ENCODE measurements at regions not wholly inside any gene's neighbourhood (a gene's known extent, or its start where the extent isn't known, plus 50 kb on each side); places are given as distances from the start of the nearest gene placed in this dataset.

- no peak for TF ChIP-seq EZH2 (IDR thresholded peaks at IDR 0.05; ENCODE audit: low read length)
- no peak for TF ChIP-seq CTCF (optimal IDR thresholded peaks at IDR 0.05 in 1 of 3, IDR thresholded peaks at IDR 0.05 in 1 of 3, conservative IDR thresholded peaks at IDR 0.05 in 1 of 3; ENCODE audit: extremely low read depth in 1 of 3, insufficient read depth in 2 of 3, low read length in 3 of 3)
- dilution Hi-C loops (cut with MboI; ENCODE audit: extremely low pct_ligation_motif_present, low sequenced_read_pairs), result no loop called here
- Histone ChIP-seq H3K27me3 (ENCODE audit: control insufficient read depth, extremely low read depth, insufficient read depth, low read length) (no peaks in the 10 kb centered on the region), H4K20me1 (ENCODE audit: control insufficient read depth, extremely low read depth, insufficient read depth, low read length) (no peaks in the 10 kb centered on the region), H3K36me3 (ENCODE audit: control insufficient read depth in 2 of 2, extremely low read depth in 1 of 2, insufficient read depth in 2 of 2, low read length in 2 of 2) (no peaks in the 10 kb centered on the region), H3K4me1 (ENCODE audit: control insufficient read depth, extremely low read depth, insufficient read depth, low read length) (no peaks in the 10 kb centered on the region), H3K4me2 (ENCODE audit: control insufficient read depth, extremely low read depth, insufficient read depth, low read depth, low read length) (no peak overlapping the region), H3K9ac (ENCODE audit: control insufficient read depth, extremely low read depth, insufficient read depth, low read length) (no peak overlapping the region), H3K27ac (ENCODE audit: control insufficient read depth, insufficient read depth, low read length) (no peak overlapping the region), H3K79me2 (ENCODE audit: control insufficient read depth, insufficient read depth, low read length) (no peaks in the 10 kb centered on the region), H3K9me1 (ENCODE audit: control insufficient read depth, extremely low read depth, insufficient read depth, low read length) (no peaks in the 10 kb centered on the region), H2AFZ (ENCODE audit: control insufficient read depth, low read length) (no peak overlapping the region), H3K4me3 (ENCODE audit: control insufficient read depth in 2 of 3, extremely low read depth in 1 of 3, insufficient read depth in 2 of 3, low read depth in 1 of 3, low read length in 3 of 3) (no peak overlapping the region), H3K9me3 (ENCODE audit: control insufficient read depth, low read depth, low read length) (no peaks in the 10 kb centered on the region)
- FAIRE-seq (no peak), DNase-seq (ENCODE audit: low read depth, low spot score) (no peak)
Measured at GRCh38 chr6:55943329-55943728, 67.9 kb upstream of the BMP5 start.

GRCh38 chr6:55941702-55942101 is 66.3 kb upstream of the BMP5 start:
- TF ChIP-seq CTCF (optimal IDR thresholded peaks at IDR 0.05 in 1 of 3, IDR thresholded peaks at IDR 0.05 in 1 of 3, conservative IDR thresholded peaks at IDR 0.05 in 1 of 3; ENCODE audit: extremely low read depth in 1 of 3, insufficient read depth in 2 of 3, low read length in 3 of 3) (peak in 1 of 3 experiments; percentile 11), EZH2 (IDR thresholded peaks at IDR 0.05; ENCODE audit: low read length) (no peak)
- dilution Hi-C loops (cut with MboI; ENCODE audit: extremely low pct_ligation_motif_present, low sequenced_read_pairs), result no loop called here
- Histone ChIP-seq H3K4me2 (ENCODE audit: control insufficient read depth, extremely low read depth, insufficient read depth, low read depth, low read length) (no peak overlapping the region), H3K36me3 (ENCODE audit: control insufficient read depth in 2 of 2, extremely low read depth in 1 of 2, insufficient read depth in 2 of 2, low read length in 2 of 2) (no peaks in the 10 kb centered on the region), H2AFZ (ENCODE audit: control insufficient read depth, low read length) (no peak overlapping the region), H4K20me1 (ENCODE audit: control insufficient read depth, extremely low read depth, insufficient read depth, low read length) (no peaks in the 10 kb centered on the region), H3K9ac (ENCODE audit: control insufficient read depth, extremely low read depth, insufficient read depth, low read length) (no peak overlapping the region), H3K27ac (ENCODE audit: control insufficient read depth, insufficient read depth, low read length) (no peak overlapping the region), H3K4me1 (ENCODE audit: control insufficient read depth, extremely low read depth, insufficient read depth, low read length) (no peaks in the 10 kb centered on the region), H3K27me3 (ENCODE audit: control insufficient read depth, extremely low read depth, insufficient read depth, low read length) (no peaks in the 10 kb centered on the region), H3K9me1 (ENCODE audit: control insufficient read depth, extremely low read depth, insufficient read depth, low read length) (no peaks in the 10 kb centered on the region), H3K9me3 (ENCODE audit: control insufficient read depth, low read depth, low read length) (no peaks in the 10 kb centered on the region), H3K4me3 (ENCODE audit: control insufficient read depth in 2 of 3, extremely low read depth in 1 of 3, insufficient read depth in 2 of 3, low read depth in 1 of 3, low read length in 3 of 3) (no peak overlapping the region), H3K79me2 (ENCODE audit: control insufficient read depth, insufficient read depth, low read length) (no peaks in the 10 kb centered on the region)
- no peak for FAIRE-seq
- no peak for DNase-seq (ENCODE audit: low read depth, low spot score)

Measured in keratinocyte (primary cell).